ENCODE measurements at regions not wholly inside any gene's neighbourhood (a gene's known extent, or its start where the extent isn't known, plus 50 kb on each side); places are given as distances from the start of the nearest gene placed in this dataset.
"Not testable (repeated sequence)": the region's sequence is repeated elsewhere in the genome, so short reads cannot be mapped to it uniquely, and the experiment has no call there.

- DNase-seq (ENCODE audit: low spot score); BruUV-seq (replicated peaks); H3K4me1 ChIP-seq (ENCODE audit: insufficient read depth, low read length, poor library complexity, severe bottlenecking); intact Hi-C loops (cut with micrococcal nuclease; ENCODE audit: unreplicated experiment); CTCF ChIA-PET; H3K27ac ChIP-seq (ENCODE audit: low read depth, low read length, poor library complexity, severe bottlenecking); H3K27me3 ChIP-seq (replicated peaks; ENCODE audit: insufficient read depth, low read depth, low read length, poor library complexity); POLR2A ChIA-PET (ENCODE audit: low non-redundant PET); H3K4me3 ChIP-seq (ENCODE audit: low read depth, low read length, poor library complexity, severe bottlenecking); H3K36me3 ChIP-seq (ENCODE audit: insufficient read depth, low read length, poor library complexity, severe bottlenecking); H3K9me3 ChIP-seq (ENCODE audit: low read depth, low read length, poor library complexity, severe bottlenecking): not testable (repeated sequence)
Observed at GRCh38 chr1:83400173-83400572, 598.8 kb downstream of the TTLL7 start.

DNA sequence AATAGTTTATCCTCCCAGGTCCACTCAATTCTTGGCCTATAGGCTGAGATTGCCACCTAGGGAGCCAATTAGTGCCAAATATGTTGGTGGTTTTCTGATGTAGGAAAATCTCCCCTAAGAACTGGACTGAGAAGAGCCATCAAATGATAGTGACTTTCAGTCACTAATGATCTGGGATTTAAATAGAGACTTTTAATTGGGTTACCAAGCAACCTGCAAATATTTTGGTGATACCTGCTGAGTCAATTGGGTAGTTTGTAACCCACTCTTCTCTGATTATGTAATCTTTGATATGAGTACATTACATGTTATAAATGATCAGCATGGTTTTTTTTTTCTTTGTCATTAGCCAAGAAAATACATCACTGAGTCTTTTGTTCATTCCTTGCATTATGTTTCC, 600.8 kb downstream of the TTLL7 start:
- H3K36me3 ChIP-seq (ENCODE audit: insufficient read depth, low read length, poor library complexity, severe bottlenecking); BruUV-seq (replicated peaks); H3K4me3 ChIP-seq (ENCODE audit: low read depth, low read length, poor library complexity, severe bottlenecking); H3K27ac ChIP-seq (ENCODE audit: low read depth, low read length, poor library complexity, severe bottlenecking); intact Hi-C loops (cut with micrococcal nuclease; ENCODE audit: unreplicated experiment); H3K27me3 ChIP-seq (replicated peaks; ENCODE audit: insufficient read depth, low read depth, low read length, poor library complexity); H3K9me3 ChIP-seq (ENCODE audit: low read depth, low read length, poor library complexity, severe bottlenecking); POLR2A ChIA-PET (ENCODE audit: low non-redundant PET); CTCF ChIA-PET; H3K4me1 ChIP-seq (ENCODE audit: insufficient read depth, low read length, poor library complexity, severe bottlenecking); DNase-seq (ENCODE audit: low spot score): not testable (repeated sequence)

DNA sequence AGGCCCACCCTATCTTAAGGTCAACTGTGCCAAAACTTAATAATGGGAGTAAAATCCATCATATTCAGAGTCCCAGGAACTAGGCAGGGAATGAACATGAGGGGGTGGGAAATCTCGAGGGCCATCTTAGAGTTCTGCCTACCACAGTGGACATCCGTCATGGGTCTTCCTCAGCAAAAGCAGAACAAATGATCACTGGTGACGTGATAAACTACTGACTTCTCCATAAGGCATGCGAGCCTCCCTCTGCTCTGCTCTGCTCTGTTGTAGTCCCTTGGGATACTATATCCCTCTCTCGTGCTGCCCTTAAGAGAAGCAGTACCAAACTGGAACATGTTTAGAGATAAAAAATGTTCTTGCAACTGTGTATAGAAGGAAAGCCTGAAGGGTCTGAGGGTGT, 603.8 kb downstream of the TTLL7 start:
- H3K9me3 ChIP-seq (ENCODE audit: low read depth, low read length, poor library complexity, severe bottlenecking); H3K36me3 ChIP-seq (ENCODE audit: insufficient read depth, low read length, poor library complexity, severe bottlenecking); H3K4me3 ChIP-seq (ENCODE audit: low read depth, low read length, poor library complexity, severe bottlenecking); POLR2A ChIA-PET (ENCODE audit: low non-redundant PET); DNase-seq (ENCODE audit: low spot score); H3K27me3 ChIP-seq (replicated peaks; ENCODE audit: insufficient read depth, low read depth, low read length, poor library complexity); intact Hi-C loops (cut with micrococcal nuclease; ENCODE audit: unreplicated experiment); H3K4me1 ChIP-seq (ENCODE audit: insufficient read depth, low read length, poor library complexity, severe bottlenecking); H3K27ac ChIP-seq (ENCODE audit: low read depth, low read length, poor library complexity, severe bottlenecking); BruUV-seq (replicated peaks); CTCF ChIA-PET: not testable (repeated sequence)

GRCh38 chr1:83386946-83387345, 612.0 kb downstream of the TTLL7 start:
- DNase-seq (ENCODE audit: low spot score); H3K27me3 ChIP-seq (replicated peaks; ENCODE audit: insufficient read depth, low read depth, low read length, poor library complexity); H3K4me1 ChIP-seq (ENCODE audit: insufficient read depth, low read length, poor library complexity, severe bottlenecking); H3K36me3 ChIP-seq (ENCODE audit: insufficient read depth, low read length, poor library complexity, severe bottlenecking); POLR2A ChIA-PET (ENCODE audit: low non-redundant PET); CTCF ChIA-PET; H3K9me3 ChIP-seq (ENCODE audit: low read depth, low read length, poor library complexity, severe bottlenecking); intact Hi-C loops (cut with micrococcal nuclease; ENCODE audit: unreplicated experiment); H3K27ac ChIP-seq (ENCODE audit: low read depth, low read length, poor library complexity, severe bottlenecking); BruUV-seq (replicated peaks); H3K4me3 ChIP-seq (ENCODE audit: low read depth, low read length, poor library complexity, severe bottlenecking): not testable (repeated sequence)

GRCh38 chr1:83383107-83383506, 615.8 kb downstream of the TTLL7 start:
- H3K27ac ChIP-seq (ENCODE audit: low read depth, low read length, poor library complexity, severe bottlenecking); H3K9me3 ChIP-seq (ENCODE audit: low read depth, low read length, poor library complexity, severe bottlenecking); H3K4me1 ChIP-seq (ENCODE audit: insufficient read depth, low read length, poor library complexity, severe bottlenecking); H3K4me3 ChIP-seq (ENCODE audit: low read depth, low read length, poor library complexity, severe bottlenecking); BruUV-seq (replicated peaks); H3K27me3 ChIP-seq (replicated peaks; ENCODE audit: insufficient read depth, low read depth, low read length, poor library complexity); CTCF ChIA-PET; intact Hi-C loops (cut with micrococcal nuclease; ENCODE audit: unreplicated experiment); H3K36me3 ChIP-seq (ENCODE audit: insufficient read depth, low read length, poor library complexity, severe bottlenecking); POLR2A ChIA-PET (ENCODE audit: low non-redundant PET); DNase-seq (ENCODE audit: low spot score): not testable (repeated sequence)

- intact Hi-C loops (cut with micrococcal nuclease; ENCODE audit: unreplicated experiment); CTCF ChIA-PET; H3K4me3 ChIP-seq (ENCODE audit: low read depth, low read length, poor library complexity, severe bottlenecking); H3K4me1 ChIP-seq (ENCODE audit: insufficient read depth, low read length, poor library complexity, severe bottlenecking); POLR2A ChIA-PET (ENCODE audit: low non-redundant PET); H3K27me3 ChIP-seq (replicated peaks; ENCODE audit: insufficient read depth, low read depth, low read length, poor library complexity); H3K9me3 ChIP-seq (ENCODE audit: low read depth, low read length, poor library complexity, severe bottlenecking); H3K36me3 ChIP-seq (ENCODE audit: insufficient read depth, low read length, poor library complexity, severe bottlenecking); BruUV-seq (replicated peaks); DNase-seq (ENCODE audit: low spot score); H3K27ac ChIP-seq (ENCODE audit: low read depth, low read length, poor library complexity, severe bottlenecking): not testable (repeated sequence)
Observed at GRCh38 chr1:83373018-83373417, 625.9 kb downstream of the TTLL7 start.

DNA sequence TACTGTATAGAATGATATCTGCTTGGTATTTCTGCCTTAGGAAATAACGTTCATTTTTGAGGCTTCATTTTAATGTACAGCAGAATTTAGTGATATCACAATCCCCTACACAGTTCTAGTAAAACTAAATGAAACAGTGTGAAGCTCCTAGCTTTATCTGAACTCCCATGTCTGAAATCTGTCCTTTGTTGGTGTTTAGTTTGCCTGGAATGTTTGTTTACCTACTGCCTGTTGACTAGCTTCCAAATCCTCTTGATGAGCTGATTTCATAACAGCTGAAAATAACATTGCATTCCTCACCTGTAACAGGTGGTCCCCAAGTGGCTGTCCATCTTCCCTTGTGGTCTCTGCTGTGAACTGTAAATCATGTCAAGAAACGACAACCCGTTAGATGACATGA, 629.1 kb downstream of the TTLL7 start:
- H3K27me3 ChIP-seq (replicated peaks; ENCODE audit: insufficient read depth, low read depth, low read length, poor library complexity); H3K27ac ChIP-seq (ENCODE audit: low read depth, low read length, poor library complexity, severe bottlenecking); intact Hi-C loops (cut with micrococcal nuclease; ENCODE audit: unreplicated experiment): not testable (repeated sequence)

DNA sequence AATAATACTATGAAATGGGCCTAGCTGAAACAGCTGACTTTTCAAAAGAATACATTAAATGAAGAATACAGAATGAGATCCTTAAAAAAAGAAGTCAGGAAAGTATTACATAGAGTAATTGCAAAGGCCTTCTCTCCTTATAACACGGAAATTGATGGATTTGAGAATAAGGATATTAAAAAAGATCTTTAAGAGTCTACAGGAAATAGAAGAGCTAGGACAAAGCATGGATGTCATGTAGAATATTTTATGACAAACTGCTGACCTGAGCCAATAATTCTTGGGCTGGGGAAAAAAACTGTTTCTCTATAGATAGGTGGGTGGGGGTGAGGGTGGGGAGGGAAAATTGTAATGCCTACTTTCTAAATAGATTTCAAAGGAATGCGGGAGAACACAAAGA, 633.6 kb downstream of the TTLL7 start:
- H3K4me3 ChIP-seq (ENCODE audit: low read depth, low read length, poor library complexity, severe bottlenecking); BruUV-seq (replicated peaks); H3K9me3 ChIP-seq (ENCODE audit: low read depth, low read length, poor library complexity, severe bottlenecking); CTCF ChIA-PET; intact Hi-C loops (cut with micrococcal nuclease; ENCODE audit: unreplicated experiment); H3K36me3 ChIP-seq (ENCODE audit: insufficient read depth, low read length, poor library complexity, severe bottlenecking); H3K4me1 ChIP-seq (ENCODE audit: insufficient read depth, low read length, poor library complexity, severe bottlenecking); DNase-seq (ENCODE audit: low spot score); H3K27me3 ChIP-seq (replicated peaks; ENCODE audit: insufficient read depth, low read depth, low read length, poor library complexity); POLR2A ChIA-PET (ENCODE audit: low non-redundant PET); H3K27ac ChIP-seq (ENCODE audit: low read depth, low read length, poor library complexity, severe bottlenecking): not testable (repeated sequence)

More for the DNA sequence above, 629.1 kb downstream of the TTLL7 start:
- DNase-seq (ENCODE audit: low spot score); H3K4me3 ChIP-seq (ENCODE audit: low read depth, low read length, poor library complexity, severe bottlenecking); POLR2A ChIA-PET (ENCODE audit: low non-redundant PET); H3K4me1 ChIP-seq (ENCODE audit: insufficient read depth, low read length, poor library complexity, severe bottlenecking); BruUV-seq (replicated peaks); H3K36me3 ChIP-seq (ENCODE audit: insufficient read depth, low read length, poor library complexity, severe bottlenecking); CTCF ChIA-PET; H3K9me3 ChIP-seq (ENCODE audit: low read depth, low read length, poor library complexity, severe bottlenecking): not testable (repeated sequence)

Measured in A673 (cell line).